DMS 273 (cell line): ENCODE measurements at regions not wholly inside any gene's neighbourhood (a gene's known extent, or its start where the extent isn't known, plus 50 kb on each side); places are given as distances from the start of the nearest gene placed in this dataset.

Experiments
- DNase-seq: peaks from one replicate; lab custom pipeline; 2025; ENCODE audit not compliant: unreplicated experiment; lab: John Stamatoyannopoulos, UW

DNA sequence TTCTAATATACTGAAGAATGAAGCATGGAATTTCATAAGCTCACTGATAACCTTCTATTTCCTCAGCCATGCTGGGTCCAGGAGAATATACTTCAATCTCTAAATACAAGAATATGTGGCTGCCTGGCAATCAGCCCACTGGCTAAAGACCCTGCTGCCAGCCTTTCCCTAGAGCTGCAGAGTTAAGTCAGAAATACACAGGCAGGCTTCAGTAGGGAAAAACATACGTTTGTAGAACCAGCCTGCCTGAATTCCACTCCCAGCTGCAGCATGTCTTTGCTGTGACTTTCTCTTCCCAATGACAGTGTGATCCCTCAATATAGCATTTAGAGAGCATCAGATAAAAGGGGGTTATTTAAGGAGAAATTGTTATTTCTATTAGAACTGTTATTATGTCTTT is 289.1 kb downstream of the PCDH19 start:
- DNase-seq: peak; percentile 57

DNA sequence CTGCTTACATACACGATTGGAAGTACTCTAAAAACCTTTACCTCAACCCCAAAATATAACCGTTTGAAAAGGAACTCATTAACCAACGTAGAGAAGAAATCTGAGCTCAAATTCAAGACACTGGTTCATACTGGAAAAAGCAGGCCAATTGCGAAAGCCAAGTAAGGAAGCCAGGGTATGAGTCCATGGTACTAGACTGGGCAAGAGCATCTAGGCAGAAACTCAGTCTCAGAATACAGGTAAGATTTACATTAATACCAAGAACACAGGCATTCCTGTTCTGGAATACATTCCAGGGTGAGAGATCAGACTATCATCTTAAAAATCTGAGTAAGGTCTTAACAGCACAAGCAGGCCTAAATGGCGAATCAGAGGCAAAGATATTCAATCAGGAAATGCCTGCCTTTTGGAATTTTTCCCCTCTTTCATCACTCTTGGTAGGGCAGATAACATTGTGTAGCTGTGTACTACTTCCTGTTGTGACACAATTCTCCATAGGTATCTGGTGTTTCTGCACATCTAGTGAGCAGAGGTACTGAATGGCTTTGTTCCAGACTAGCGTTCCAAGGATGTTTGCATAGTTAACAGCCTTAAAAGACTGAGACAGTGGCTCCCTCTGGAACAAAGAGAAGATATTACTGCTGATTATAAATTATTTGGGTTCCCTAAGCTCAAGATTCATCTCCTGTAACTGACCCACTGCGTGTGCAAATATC is 311.3 kb downstream of the PCDH19 start:
- no peak for DNase-seq

DNA sequence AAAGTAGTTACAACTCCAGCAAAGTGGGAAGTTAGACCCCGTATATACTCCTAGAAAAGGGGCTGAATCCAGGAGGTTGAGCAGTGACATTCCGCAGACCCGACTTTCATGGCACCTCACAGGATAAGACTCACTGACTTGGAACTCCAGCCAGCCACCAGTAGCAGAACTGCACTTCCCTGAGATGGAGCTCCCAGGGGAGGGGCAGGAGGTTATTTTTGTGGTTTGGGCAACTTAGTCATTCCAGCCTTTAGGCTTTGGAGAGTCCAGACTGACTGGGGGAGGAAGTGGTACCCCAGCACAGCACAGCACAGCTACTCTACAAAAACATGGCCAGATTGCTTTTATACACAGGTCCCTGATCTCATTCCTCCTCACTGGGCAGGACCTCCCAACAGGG is 319.1 kb downstream of the PCDH19 start:
- no peak for DNase-seq

DNA sequence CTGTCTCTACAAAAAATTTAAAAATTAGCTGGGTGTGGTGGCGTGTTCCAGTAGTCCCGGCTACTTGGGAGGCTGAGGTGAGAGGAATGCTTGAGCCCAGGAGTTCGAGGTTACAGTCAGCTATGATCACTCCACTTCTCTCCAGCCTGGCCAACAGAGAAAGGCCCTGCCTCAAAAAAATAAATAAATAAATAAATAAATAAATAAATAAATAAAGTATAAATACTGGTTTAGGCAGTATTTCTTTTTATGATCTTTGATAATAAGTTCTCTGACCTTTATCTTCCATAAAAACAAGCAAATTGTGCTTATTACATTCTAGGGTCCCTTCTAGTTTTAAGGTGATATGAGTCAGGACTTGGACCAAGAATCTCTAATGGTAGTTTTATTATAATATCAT is 320.3 kb downstream of the PCDH19 start:
- no peak for DNase-seq

DNA sequence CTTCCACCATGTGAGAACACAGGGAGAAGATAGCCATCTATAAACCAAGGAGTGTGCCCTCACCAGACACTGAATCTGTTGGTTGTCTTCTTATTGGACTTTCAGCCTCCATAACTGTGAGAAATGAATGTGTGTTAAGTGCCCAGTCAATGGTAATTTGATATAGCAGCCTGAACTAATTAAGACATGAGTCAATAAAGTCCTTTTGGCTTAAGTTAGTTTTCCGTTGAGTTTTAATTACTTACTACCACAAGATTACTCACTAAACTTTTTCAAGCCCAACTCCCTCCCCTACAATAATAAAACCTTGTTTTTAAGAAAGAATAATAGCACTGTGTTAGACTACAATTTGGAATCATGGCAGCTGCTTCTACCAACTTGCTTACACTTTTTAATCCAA is 324.2 kb downstream of the PCDH19 start:
- DNase-seq: no peak

DNA sequence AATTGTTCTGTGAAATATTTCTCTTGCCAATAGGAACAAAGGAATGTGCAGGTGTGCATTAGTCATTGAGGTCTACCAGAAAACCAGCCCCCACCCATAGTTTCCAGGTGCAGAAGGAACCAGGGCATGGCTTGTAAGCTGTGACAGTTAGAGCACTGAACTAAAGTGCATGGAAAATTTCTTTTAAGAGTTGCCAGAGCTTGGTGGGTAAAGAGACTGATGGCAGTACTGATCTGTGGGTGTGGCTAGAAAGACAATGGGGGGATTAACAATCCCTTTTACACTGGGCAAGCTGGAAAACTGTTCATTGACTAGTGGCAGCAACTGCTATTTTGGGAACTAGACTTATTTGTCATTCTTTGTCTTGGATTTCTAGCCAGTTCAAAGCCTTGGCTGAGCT is 326.9 kb downstream of the PCDH19 start:
- DNase-seq: no peak

DNA sequence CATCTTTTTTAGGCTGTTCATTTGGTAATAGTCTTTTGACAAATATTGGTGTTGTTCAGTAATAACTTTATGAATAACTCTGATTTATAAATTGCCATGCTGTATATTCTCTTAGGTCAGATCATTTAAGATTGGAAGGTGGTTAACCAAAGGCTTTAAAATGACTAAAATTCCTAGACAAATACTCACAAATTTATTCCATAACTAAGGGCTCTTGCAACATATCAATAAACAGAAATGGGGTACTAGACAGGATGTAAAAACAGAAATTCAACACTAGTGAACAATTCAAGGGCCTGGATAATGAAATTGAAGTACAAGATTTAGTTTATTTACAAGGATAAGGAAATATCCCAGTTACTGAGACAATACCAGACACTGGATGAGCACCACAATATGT is 328.6 kb downstream of the PCDH19 start:
- DNase-seq: no peak

DNA sequence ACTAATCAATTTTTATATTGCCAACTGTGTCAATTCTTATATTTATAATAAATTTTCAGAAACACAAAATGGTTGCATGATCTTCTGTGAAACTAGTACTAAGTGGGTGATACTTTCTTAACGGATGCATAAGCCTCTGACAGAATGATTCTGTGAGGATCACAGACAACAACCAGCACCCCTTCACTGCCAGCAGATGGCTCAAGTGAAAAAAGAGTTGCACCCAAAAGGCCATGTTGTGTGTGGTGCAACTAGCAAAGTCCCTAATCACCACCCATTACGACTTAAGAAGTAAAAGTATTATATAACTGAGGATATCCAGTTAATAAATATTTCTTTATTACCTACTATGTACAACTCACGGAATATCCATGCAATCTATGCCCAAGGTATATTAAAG is 334.0 kb downstream of the PCDH19 start:
- DNase-seq: peak; percentile 5

DNA sequence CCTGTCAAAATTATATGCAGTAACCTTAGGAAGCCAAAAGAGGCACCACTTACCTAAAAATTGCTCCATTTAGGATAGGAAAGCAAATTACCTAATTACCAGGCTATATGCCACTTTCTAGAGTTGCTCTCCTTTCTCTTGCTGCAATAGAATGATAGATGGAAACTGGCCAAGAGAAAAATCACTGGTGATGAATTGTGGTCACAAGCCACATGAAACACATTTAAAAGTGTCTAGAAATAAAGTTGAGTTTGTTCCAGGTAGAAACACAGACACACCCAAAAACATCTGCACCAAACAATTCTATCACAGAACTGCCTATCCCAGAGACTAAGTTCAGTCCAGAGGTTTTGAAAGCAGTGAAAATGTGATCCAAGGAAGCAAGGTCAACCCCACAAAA is 337.7 kb downstream of the PCDH19 start:
- no peak for DNase-seq

DNA sequence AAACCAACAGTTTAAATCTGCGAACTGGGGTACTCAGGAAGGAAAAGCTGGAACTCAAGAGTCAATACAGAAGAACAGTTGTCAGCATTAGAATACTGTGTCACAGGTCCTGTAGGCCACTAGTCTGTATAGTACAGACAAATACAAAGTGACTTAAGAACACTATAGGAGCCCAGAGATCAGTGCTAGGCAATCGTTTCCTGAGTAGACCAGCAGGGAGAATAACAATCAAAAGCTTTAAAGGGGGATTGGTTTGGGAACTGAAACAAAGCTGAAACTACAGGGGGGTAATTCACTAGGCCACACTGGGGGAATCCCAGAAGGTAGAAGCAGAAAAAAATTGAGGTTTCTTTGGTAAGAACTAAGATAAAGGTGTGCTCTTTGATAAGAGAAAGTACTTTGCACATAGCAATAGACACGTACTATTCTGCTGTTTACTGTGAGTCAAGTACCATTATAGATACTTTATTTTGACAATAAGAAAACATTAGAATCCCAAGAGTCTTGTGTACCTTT is 339.7 kb downstream of the PCDH19 start:
- DNase-seq: no peak

DNA sequence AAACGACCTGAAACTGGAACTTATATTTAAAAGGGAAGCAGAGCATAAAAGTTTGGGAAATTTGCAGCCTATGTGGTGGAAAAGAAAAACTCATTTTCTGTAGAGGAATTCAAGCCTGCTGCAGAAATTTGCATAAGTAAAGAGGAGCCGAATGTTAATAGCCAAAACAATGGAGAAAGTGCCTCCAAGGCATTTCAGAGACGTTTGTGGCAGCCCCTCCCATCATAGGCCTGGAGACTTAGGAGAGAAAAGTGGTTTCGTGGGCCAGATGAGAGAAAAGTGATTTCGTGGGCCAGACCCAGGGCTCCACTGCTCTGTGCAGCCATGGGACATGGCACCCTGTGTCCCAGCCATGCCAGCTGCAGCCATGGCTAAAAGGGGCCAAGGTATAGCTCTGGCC is 361.9 kb downstream of the PCDH19 start:
- no peak for DNase-seq
